ENCODE measurements at regions not wholly inside any gene's neighbourhood (a gene's known extent, or its start where the extent isn't known, plus 50 kb on each side); places are given as distances from the start of the nearest gene placed in this dataset.

- no peak overlapping the region for H3K27ac ChIP-seq (replicated peaks)
- H3K27me3 ChIP-seq (ENCODE audit: insufficient read depth, poor library complexity, severe bottlenecking), result peaks cover 5% of the 10 kb centered on the region
- TF ChIP-seq SPI1 (IDR thresholded peaks at IDR 0.05; ENCODE audit: borderline replicate concordance, low read depth), result no peak
- no peak for TF ChIP-seq GABPA (IDR thresholded peaks at IDR 0.05; ENCODE audit: low read depth)
- TF ChIP-seq POLR2AphosphoS5 (IDR thresholded peaks at IDR 0.05; ENCODE audit: low read depth), result no peak
- TF ChIP-seq CTCF (IDR thresholded peaks at IDR 0.05; ENCODE audit: insufficient read depth, low read length), result no peak
- no peak for TF ChIP-seq REST (IDR thresholded peaks at IDR 0.05; ENCODE audit: insufficient replicate concordance, low read depth)
- no peak overlapping the region for H3K4me3 ChIP-seq (replicated peaks; ENCODE audit: insufficient read depth, low read length)
- no peak for DNase-seq (ENCODE audit: low read depth in 1 of 2, low spot score in 1 of 2)
These were observed 82.4 kb upstream of the RNF32 start for GRCh38 chr7:156558198-156558597.

GRCh38 chr7:156556083-156556482 lies 84.5 kb upstream of the RNF32 start:
- peaks cover 2% of the 10 kb centered on the region for H3K27me3 ChIP-seq (ENCODE audit: insufficient read depth, poor library complexity, severe bottlenecking)
- TF ChIP-seq REST (IDR thresholded peaks at IDR 0.05; ENCODE audit: insufficient replicate concordance, low read depth) (no peak), CTCF (IDR thresholded peaks at IDR 0.05; ENCODE audit: insufficient read depth, low read length) (no peak), GABPA (IDR thresholded peaks at IDR 0.05; ENCODE audit: low read depth) (no peak), SPI1 (IDR thresholded peaks at IDR 0.05; ENCODE audit: borderline replicate concordance, low read depth) (no peak), POLR2AphosphoS5 (IDR thresholded peaks at IDR 0.05; ENCODE audit: low read depth) (no peak)
- H3K4me3 ChIP-seq (replicated peaks; ENCODE audit: insufficient read depth, low read length), result no peak overlapping the region
- no peak for DNase-seq (ENCODE audit: low read depth in 1 of 2, low spot score in 1 of 2)
- H3K27ac ChIP-seq (replicated peaks), result no peak overlapping the region

- Histone ChIP-seq H3K27ac (replicated peaks) (no peak overlapping the region), H3K4me3 (replicated peaks; ENCODE audit: insufficient read depth, low read length) (no peak overlapping the region), H3K27me3 (ENCODE audit: insufficient read depth, poor library complexity, severe bottlenecking) (peaks cover 2% of the 10 kb centered on the region)
- no peak for TF ChIP-seq GABPA (IDR thresholded peaks at IDR 0.05; ENCODE audit: low read depth)
- no peak for TF ChIP-seq CTCF (IDR thresholded peaks at IDR 0.05; ENCODE audit: insufficient read depth, low read length)
- DNase-seq (ENCODE audit: low read depth in 1 of 2, low spot score in 1 of 2), result no peak
These were observed 86.1 kb upstream of the RNF32 start for GRCh38 chr7:156554488-156554887.

- DNase-seq (ENCODE audit: low read depth in 1 of 2, low spot score in 1 of 2), result no peak
- Histone ChIP-seq H3K4me3 (replicated peaks; ENCODE audit: insufficient read depth, low read length) (no peak overlapping the region), H3K27me3 (ENCODE audit: insufficient read depth, poor library complexity, severe bottlenecking) (peaks cover 2% of the 10 kb centered on the region), H3K27ac (replicated peaks) (no peak overlapping the region)
- TF ChIP-seq SPI1 (IDR thresholded peaks at IDR 0.05; ENCODE audit: borderline replicate concordance, low read depth) (no peak), CTCF (IDR thresholded peaks at IDR 0.05; ENCODE audit: insufficient read depth, low read length) (no peak), REST (IDR thresholded peaks at IDR 0.05; ENCODE audit: insufficient replicate concordance, low read depth) (no peak), GABPA (IDR thresholded peaks at IDR 0.05; ENCODE audit: low read depth) (no peak), POLR2AphosphoS5 (IDR thresholded peaks at IDR 0.05; ENCODE audit: low read depth) (no peak)
These were observed 90.9 kb upstream of the RNF32 start for GRCh38 chr7:156549636-156550035.
